Left ventricle myocardium inferior (tissue), 1 donor: ENCODE measurements at regions not wholly inside any gene's neighbourhood (a gene's known extent, or its start where the extent isn't known, plus 50 kb on each side); places are given as distances from the start of the nearest gene placed in this dataset.

Experiments used
- DNase-seq: peaks from one replicate; pipeline ENCODE4 v3.0.0-alpha.2; 2020
- H3K27ac ChIP-seq: fragments of 200-600 bp; replicated peaks from 2 replicates; pipeline ENCODE4 v1.8.0; 2021
- H3K27me3 ChIP-seq: fragments of 200-600 bp; 2 replicates; pipeline ENCODE4 v1.8.0; 2021; ENCODE audit warnings: low read depth
- H3K36me3 ChIP-seq: fragments of 200-600 bp; 2 replicates; pipeline ENCODE4 v1.8.0; 2021
- H3K4me1 ChIP-seq: fragments of 200-600 bp; 2 replicates; pipeline ENCODE4 v1.8.0; 2021
- H3K4me3 ChIP-seq: fragments of 200-600 bp; 2 replicates; pipeline ENCODE4 v1.8.0; 2021; ENCODE audit warnings: mild to moderate bottlenecking, moderate library complexity
- H3K9me3 ChIP-seq: fragments of 200-600 bp; replicated peaks from 2 replicates; pipeline ENCODE4 v1.8.0; 2021
- intact Hi-C: fragments of 100-400 bp; cut with micrococcal nuclease; formaldehyde crosslinking; loops from one replicate; pipeline ENCODE4 v1.11.0; 2022
- TF ChIP-seq, protein P1 (sequence below): fragments of 200-600 bp; IDR thresholded peaks from 2 replicates; pipeline ENCODE4 v1.8.0; 2021; ENCODE audit warnings: antibody characterized with exemption, mild to moderate bottlenecking, borderline replicate concordance
- donor health status: DM: no; HTN: yes; CAD: no; lungs with severe emphysema.

DNA sequence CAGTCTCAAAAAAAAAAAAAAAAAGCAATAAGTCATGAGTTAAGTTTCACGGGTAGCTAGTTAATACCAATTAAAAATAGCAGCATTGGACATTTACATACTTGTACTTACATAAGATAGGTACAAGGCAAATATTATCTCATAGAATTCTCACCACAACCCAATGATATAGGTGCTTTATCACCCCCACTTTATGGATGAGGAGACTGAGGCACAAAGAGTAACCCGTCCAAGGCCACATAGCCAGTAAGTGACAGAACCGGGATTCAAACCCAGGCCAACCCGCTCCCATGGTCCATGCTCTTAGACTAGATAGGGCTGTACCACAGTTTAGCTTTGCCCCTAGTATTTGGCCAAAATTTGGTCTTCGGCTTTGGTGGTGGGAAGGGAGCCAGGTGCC lies 132.5 kb upstream of the SLC45A1 start:
- no peak overlapping the region for H3K4me3 ChIP-seq
- intact Hi-C loops, result no loop called here
- H3K9me3 ChIP-seq, result peaks cover under 1% of the 10 kb centered on the region
- no peak for DNase-seq
- no peaks in the 10 kb centered on the region for H3K36me3 ChIP-seq
- TF ChIP-seq, protein P1, sequence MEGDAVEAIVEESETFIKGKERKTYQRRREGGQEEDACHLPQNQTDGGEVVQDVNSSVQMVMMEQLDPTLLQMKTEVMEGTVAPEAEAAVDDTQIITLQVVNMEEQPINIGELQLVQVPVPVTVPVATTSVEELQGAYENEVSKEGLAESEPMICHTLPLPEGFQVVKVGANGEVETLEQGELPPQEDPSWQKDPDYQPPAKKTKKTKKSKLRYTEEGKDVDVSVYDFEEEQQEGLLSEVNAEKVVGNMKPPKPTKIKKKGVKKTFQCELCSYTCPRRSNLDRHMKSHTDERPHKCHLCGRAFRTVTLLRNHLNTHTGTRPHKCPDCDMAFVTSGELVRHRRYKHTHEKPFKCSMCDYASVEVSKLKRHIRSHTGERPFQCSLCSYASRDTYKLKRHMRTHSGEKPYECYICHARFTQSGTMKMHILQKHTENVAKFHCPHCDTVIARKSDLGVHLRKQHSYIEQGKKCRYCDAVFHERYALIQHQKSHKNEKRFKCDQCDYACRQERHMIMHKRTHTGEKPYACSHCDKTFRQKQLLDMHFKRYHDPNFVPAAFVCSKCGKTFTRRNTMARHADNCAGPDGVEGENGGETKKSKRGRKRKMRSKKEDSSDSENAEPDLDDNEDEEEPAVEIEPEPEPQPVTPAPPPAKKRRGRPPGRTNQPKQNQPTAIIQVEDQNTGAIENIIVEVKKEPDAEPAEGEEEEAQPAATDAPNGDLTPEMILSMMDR, result no peak
- H3K27me3 ChIP-seq, result no peaks in the 10 kb centered on the region
- H3K27ac ChIP-seq, result no peak overlapping the region
- H3K4me1 ChIP-seq, result peaks cover 10% of the 10 kb centered on the region

DNA sequence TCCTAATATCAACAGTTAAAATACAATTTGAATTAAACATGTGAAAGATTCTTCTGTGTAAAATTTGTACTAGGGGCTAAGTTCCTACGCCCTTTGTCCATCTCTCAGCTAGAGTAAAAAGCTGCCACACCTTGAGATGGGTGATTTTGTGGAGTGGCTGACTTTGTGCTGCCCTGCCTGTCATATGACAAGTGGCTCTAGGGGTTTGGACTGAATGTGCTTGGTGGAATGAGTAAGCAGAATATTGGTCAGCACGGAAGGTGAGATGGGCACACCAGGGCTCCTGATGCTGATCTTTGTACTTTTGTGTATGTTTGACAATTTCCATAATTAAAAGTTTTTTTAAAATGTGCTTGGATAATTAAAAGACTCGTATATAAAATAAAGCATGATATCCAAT lies 133.6 kb upstream of the SLC45A1 start:
- H3K27ac ChIP-seq, result no peak overlapping the region
- TF ChIP-seq, protein P1, result no peak
- no peaks in the 10 kb centered on the region for H3K27me3 ChIP-seq
- peaks cover 11% of the 10 kb centered on the region for H3K9me3 ChIP-seq
- no peak for DNase-seq
- no peaks in the 10 kb centered on the region for H3K36me3 ChIP-seq
- no peak overlapping the region for H3K4me3 ChIP-seq
- peaks cover 6% of the 10 kb centered on the region for H3K4me1 ChIP-seq
- intact Hi-C loops, result no loop called here

DNA sequence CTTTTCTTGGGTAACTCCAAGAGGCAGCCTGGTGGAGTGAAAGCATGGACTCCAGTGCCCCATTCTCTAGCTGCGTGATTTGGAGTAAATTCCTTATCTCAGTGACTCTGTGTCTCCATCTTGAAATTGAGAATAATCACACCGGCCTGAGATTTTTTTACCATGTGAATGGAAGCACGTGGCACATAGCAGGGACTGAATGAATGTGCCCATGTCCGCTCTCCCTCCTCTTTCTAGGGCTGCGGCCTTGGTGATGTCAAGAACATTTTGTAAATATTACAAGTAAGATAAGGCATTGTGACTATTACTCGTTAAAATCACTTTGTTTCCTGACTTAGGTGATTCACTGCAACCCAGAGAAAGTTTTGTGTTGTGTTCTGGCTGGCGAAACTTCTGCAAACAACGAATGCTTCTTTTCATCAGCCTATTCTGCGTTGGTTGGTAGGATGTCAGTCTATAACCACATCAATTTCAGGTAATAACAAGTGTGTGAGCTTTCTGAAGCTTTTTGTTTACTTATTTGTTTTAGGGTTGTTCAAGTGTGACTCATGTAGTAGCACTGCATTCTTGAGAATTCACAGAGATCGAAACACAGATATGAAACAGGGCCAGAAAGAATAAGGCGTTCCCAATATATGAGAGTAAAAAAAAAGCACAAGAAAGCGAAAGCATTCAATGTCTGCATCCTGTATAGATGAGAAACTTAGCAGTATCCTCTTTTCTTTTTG lies 135.7 kb upstream of the SLC45A1 start:
- H3K4me3 ChIP-seq, result no peak overlapping the region
- TF ChIP-seq, protein P1, result no peak
- peaks cover 25% of the 10 kb centered on the region for H3K9me3 ChIP-seq
- peaks cover 6% of the 10 kb centered on the region for H3K4me1 ChIP-seq
- no peaks in the 10 kb centered on the region for H3K27me3 ChIP-seq
- H3K27ac ChIP-seq, result peak overlapping the region; percentile 62
- DNase-seq, result no peak
- intact Hi-C loops, result no loop called here
- H3K36me3 ChIP-seq, result no peaks in the 10 kb centered on the region

DNA sequence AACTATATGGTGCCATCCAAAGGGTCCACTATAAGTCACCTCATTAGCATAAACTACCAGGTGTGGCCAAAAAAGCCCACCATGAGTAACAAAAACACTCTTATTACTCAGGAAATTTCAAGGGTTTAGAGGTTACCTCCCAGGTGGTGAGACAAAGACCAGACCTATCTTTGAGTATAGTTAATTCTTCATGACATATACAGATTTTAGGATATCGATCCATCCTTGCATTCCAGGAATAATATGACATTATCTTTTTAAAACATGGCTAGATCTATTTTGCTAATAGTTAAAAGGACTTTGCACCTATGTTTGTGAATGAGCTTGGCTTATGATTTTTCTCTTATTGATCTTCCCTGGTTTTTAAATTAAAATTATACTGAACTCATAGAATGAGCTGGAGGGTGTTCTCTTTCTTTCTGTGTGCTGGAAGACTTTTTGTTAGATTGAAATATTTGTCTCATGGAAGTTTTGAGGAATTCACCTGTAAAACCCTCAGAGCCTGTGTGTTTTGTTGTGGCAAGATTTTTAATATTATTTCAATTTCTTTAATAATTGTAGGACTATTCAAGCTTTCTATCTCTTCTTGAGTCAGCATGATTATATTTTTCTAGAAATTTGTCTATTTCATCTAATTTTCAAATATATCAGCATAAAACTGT lies 138.7 kb upstream of the SLC45A1 start:
- DNase-seq, result no peak
- H3K9me3 ChIP-seq, result peaks cover 25% of the 10 kb centered on the region
- TF ChIP-seq, protein P1, result no peak
- H3K36me3 ChIP-seq, result no peaks in the 10 kb centered on the region
- H3K27ac ChIP-seq, result no peak overlapping the region
- H3K27me3 ChIP-seq, result no peaks in the 10 kb centered on the region
- no peak overlapping the region for H3K4me3 ChIP-seq
- H3K4me1 ChIP-seq, result peaks cover 14% of the 10 kb centered on the region
- intact Hi-C loops, result no loop called here

DNA sequence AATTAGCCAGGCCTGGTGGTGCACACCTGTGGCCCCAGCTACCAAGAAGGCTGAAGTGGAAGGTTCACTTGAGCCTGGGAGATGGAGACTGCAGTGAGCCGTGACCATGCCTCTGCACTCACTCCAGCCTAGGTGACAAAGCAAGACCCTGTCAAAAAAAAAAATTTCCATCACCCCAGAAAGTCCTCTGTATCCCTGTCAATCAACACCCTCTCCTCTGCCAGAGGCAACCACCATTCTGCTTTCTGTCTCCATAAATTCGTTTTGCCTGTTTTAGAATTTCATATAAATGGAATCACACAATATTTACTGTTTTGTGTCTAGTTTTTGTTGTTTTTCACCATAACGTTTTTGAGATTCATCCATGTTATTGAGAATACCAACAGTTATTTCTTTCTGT lies 141.6 kb upstream of the SLC45A1 start:
- TF ChIP-seq, protein P1, result no peak
- intact Hi-C loops, result no loop called here
- H3K9me3 ChIP-seq, result peaks cover 25% of the 10 kb centered on the region
- no peaks in the 10 kb centered on the region for H3K27me3 ChIP-seq
- H3K36me3 ChIP-seq, result no peaks in the 10 kb centered on the region
- no peak overlapping the region for H3K27ac ChIP-seq
- DNase-seq, result no peak
- peaks cover 12% of the 10 kb centered on the region for H3K4me1 ChIP-seq
- no peak overlapping the region for H3K4me3 ChIP-seq
